Neural crest cell (in vitro differentiated cells): ENCODE measurements at regions not wholly inside any gene's neighbourhood (a gene's known extent, or its start where the extent isn't known, plus 50 kb on each side); places are given as distances from the start of the nearest gene placed in this dataset.

ENCODE experiments used
- DNase-seq: peaks from one replicate; pipeline ENCODE4 v3.0.0; 2021; ENCODE audit warnings: low read depth, mixed read lengths, low spot score
- H3K27ac Mint-ChIP-seq: one replicate; pipeline ENCODE4 v1.8.0; 2021; ENCODE audit warnings: mild to moderate bottlenecking, mixed read lengths; ENCODE audit not compliant: unreplicated experiment
- H3K27me3 Mint-ChIP-seq: 2 replicates; pipeline ENCODE4 v1.8.0; 2021; ENCODE audit warnings: low read depth, mild to moderate bottlenecking, mixed read lengths
- H3K36me3 Mint-ChIP-seq: 2 replicates; pipeline ENCODE4 v1.8.0; 2021; ENCODE audit warnings: low read depth, mild to moderate bottlenecking, mixed read lengths
- H3K4me1 Mint-ChIP-seq: 2 replicates; pipeline ENCODE4 v1.8.0; 2021; ENCODE audit warnings: mixed read lengths
- H3K4me3 Mint-ChIP-seq: one replicate; pipeline ENCODE4 v1.8.0; 2021; ENCODE audit warnings: mild to moderate bottlenecking, mixed read lengths
- H3K9me3 Mint-ChIP-seq: 2 replicates; pipeline ENCODE4 v1.8.0; 2021; ENCODE audit warnings: mixed read lengths
- TF ChIP-seq, protein P1 (sequence below): fragments of 200-600 bp; sonication (generic); conservative IDR thresholded peaks from 2 replicates; pipeline ENCODE4 v1.5.0; 2021; ENCODE audit warnings: antibody characterized with exemption, mild to moderate bottlenecking

DNA sequence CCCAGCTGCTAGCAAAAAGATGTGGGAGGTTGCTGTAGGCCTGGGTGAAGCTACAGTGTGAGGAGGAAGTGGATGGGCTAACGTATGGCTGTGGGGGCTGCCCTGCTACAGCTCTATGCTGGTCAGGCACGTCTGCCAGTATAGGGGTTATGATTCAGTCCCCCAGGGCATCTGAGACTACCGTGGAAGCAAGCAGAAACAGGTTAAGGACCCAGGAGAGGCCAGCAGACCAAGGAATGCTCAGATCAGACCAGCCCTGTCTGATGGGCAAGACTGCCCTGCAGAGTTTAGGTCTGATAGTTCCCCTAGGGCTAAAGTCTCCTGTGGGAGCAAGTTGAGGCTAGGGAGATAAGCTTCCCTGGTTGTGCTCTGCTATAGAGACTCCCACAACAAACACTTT is 416.1 kb upstream of the CTNND2 start:
- DNase-seq: no peak
- TF ChIP-seq, protein P1, sequence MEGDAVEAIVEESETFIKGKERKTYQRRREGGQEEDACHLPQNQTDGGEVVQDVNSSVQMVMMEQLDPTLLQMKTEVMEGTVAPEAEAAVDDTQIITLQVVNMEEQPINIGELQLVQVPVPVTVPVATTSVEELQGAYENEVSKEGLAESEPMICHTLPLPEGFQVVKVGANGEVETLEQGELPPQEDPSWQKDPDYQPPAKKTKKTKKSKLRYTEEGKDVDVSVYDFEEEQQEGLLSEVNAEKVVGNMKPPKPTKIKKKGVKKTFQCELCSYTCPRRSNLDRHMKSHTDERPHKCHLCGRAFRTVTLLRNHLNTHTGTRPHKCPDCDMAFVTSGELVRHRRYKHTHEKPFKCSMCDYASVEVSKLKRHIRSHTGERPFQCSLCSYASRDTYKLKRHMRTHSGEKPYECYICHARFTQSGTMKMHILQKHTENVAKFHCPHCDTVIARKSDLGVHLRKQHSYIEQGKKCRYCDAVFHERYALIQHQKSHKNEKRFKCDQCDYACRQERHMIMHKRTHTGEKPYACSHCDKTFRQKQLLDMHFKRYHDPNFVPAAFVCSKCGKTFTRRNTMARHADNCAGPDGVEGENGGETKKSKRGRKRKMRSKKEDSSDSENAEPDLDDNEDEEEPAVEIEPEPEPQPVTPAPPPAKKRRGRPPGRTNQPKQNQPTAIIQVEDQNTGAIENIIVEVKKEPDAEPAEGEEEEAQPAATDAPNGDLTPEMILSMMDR: no peak
- Mint-ChIP-seq H3K27me3 (no peaks in the 10 kb centered on the region), H3K36me3 (no peaks in the 10 kb centered on the region), H3K9me3 (peaks cover 2% of the 10 kb centered on the region), H3K27ac (no peak overlapping the region), H3K4me1 (peaks cover 10% of the 10 kb centered on the region), H3K4me3 (no peak overlapping the region)

GRCh38 chr5:12316812-12317211 is 412.6 kb upstream of the CTNND2 start:
- Mint-ChIP-seq H3K4me3 (no peak overlapping the region), H3K9me3 (peaks cover 2% of the 10 kb centered on the region), H3K4me1 (peaks cover 4% of the 10 kb centered on the region), H3K27ac (no peak overlapping the region), H3K36me3 (no peaks in the 10 kb centered on the region), H3K27me3 (no peaks in the 10 kb centered on the region)
- no peak for DNase-seq
- TF ChIP-seq, protein P1: no peak

GRCh38 chr5:12315461-12315860 is 411.2 kb upstream of the CTNND2 start:
- no peak overlapping the region for H3K27ac Mint-ChIP-seq
- H3K9me3 Mint-ChIP-seq: peaks cover 2% of the 10 kb centered on the region
- no peak overlapping the region for H3K4me3 Mint-ChIP-seq
- H3K36me3 Mint-ChIP-seq: no peaks in the 10 kb centered on the region
- H3K27me3 Mint-ChIP-seq: no peaks in the 10 kb centered on the region
- H3K4me1 Mint-ChIP-seq: no peaks in the 10 kb centered on the region
- no peak for DNase-seq
- TF ChIP-seq, protein P1: no peak

DNA sequence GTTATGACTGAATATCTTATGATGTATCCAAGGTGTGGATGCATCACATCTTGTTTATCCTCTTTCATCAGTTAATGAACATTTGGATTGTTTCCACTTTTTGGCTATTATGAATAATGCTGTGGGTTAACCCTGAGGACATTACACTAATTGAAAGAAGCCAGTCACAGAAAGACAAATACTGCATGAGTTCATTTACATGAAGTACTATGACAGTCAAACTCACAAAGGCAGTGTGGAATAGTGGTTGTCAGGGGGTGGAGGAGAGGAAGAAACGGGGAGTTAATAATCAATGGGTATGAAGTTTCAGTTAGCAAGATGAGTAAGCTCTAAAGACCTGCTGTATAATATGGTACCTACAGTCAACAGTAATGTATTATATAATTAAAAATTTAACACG is 409.4 kb upstream of the CTNND2 start:
- H3K36me3 Mint-ChIP-seq: no peaks in the 10 kb centered on the region
- H3K27ac Mint-ChIP-seq: no peak overlapping the region
- TF ChIP-seq, protein P1: no peak
- H3K4me1 Mint-ChIP-seq: no peaks in the 10 kb centered on the region
- H3K27me3 Mint-ChIP-seq: no peaks in the 10 kb centered on the region
- no peak overlapping the region for H3K4me3 Mint-ChIP-seq
- DNase-seq: no peak
- H3K9me3 Mint-ChIP-seq: no peaks in the 10 kb centered on the region

- Mint-ChIP-seq H3K27me3 (no peaks in the 10 kb centered on the region), H3K9me3 (no peaks in the 10 kb centered on the region), H3K4me3 (no peak overlapping the region), H3K4me1 (no peaks in the 10 kb centered on the region), H3K27ac (no peak overlapping the region), H3K36me3 (no peaks in the 10 kb centered on the region)
- no peak for DNase-seq
- TF ChIP-seq, protein P1: no peak
Measured at GRCh38 chr5:12312343-12312742, 408.1 kb upstream of the CTNND2 start.

DNA sequence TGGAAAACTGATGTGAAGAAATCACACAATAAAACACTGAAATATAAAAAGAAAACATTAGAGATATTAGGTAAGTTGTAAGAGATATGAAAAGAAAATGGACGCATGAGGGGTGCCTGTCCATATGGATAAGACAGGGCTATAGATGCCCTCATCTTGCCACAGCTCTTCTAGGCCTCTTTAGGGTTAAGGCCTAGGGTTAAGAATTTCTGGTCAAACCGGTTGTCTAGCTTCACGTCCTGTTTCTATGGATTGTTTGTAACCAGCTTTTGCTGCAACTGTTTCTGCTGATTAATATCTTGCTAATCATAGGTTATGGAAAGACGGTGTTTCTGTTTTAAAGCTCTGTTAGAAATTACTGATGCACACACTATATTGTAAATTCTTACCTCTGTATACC is 389.9 kb upstream of the CTNND2 start:
- TF ChIP-seq, protein P1: no peak
- Mint-ChIP-seq H3K36me3 (peaks cover 10% of the 10 kb centered on the region), H3K9me3 (peaks cover 12% of the 10 kb centered on the region), H3K27me3 (no peaks in the 10 kb centered on the region), H3K4me3 (no peak overlapping the region), H3K27ac (no peak overlapping the region), H3K4me1 (no peaks in the 10 kb centered on the region)
- DNase-seq: no peak
